Stomach (tissue), 4 donors: ENCODE measurements at regions not wholly inside any gene's neighbourhood (a gene's known extent, or its start where the extent isn't known, plus 50 kb on each side); places are given as distances from the start of the nearest gene placed in this dataset.

Experiments
- CTCF ChIP-seq, 7 experiments: fragments of 450-650 bp in 4 of 7; fragments of 200-600 bp in 3 of 7; sonication (generic) in 3 of 7; IDR thresholded peaks; one replicate each; pipeline ENCODE4 v1.5.1; 2016 to 2019; ENCODE audit warnings: antibody characterized with exemption in 7 of 7, control low read depth in 2 of 7, mild to moderate bottlenecking in 1 of 7
- EP300 ChIP-seq: sonication (generic); formaldehyde crosslinking; IDR thresholded peaks from one replicate; pipeline ENCODE4 v1.6.1; 2017; ENCODE audit warnings: antibody characterized with exemption
- POLR2A ChIP-seq, 4 donors: fragments of 450-650 bp; IDR thresholded peaks; one replicate each; pipeline ENCODE4 v1.6.1; 2016; ENCODE audit warnings: antibody characterized with exemption in 4 of 4, control low read depth in 2 of 4, mild to moderate bottlenecking in 1 of 4, moderate library complexity in 1 of 4
- POLR2AphosphoS5 ChIP-seq, 3 donors: sonication (generic); formaldehyde crosslinking; IDR thresholded peaks; one replicate each; pipeline ENCODE4 v1.6.1; 2016; ENCODE audit warnings: antibody characterized with exemption in 3 of 3

GRCh38 chr1:199308349-199308846 is 669.6 kb downstream of the PTPRC start:
- TF ChIP-seq CTCF (IDR thresholded peaks at IDR 0.05) (no peak), POLR2A (IDR thresholded peaks at IDR 0.05) (no peak), EP300 (no peak), POLR2AphosphoS5 (IDR thresholded peaks at IDR 0.05) (no peak)
